Right lobe of liver (tissue), 4 donors: ENCODE measurements at regions not wholly inside any gene's neighbourhood (a gene's known extent, or its start where the extent isn't known, plus 50 kb on each side); places are given as distances from the start of the nearest gene placed in this dataset.

Experiments used
- POLR2A ChIP-seq: fragments of 450-650 bp; IDR thresholded peaks from one replicate; pipeline ENCODE4 v1.6.1; 2017; ENCODE audit warnings: antibody characterized with exemption, mild to moderate bottlenecking
- TF ChIP-seq, protein P1 (sequence below), 4 donors: fragments of 200-600 bp in 3 of 4; fragments of 450-650 bp in 1 of 4; IDR thresholded peaks; one replicate each; pipeline versions ENCODE4 v1.5.1 to v1.8.0; 2016 to 2022; ENCODE audit warnings: antibody characterized with exemption in 4 of 4, mild to moderate bottlenecking in 2 of 4
- donor health status: DM: no; HTN: no; CAD: no.
- donor health status: DM: no; HTN: no; CAD: no.
- donor health status: DM: no; HTN: yes; CAD: no.

DNA sequence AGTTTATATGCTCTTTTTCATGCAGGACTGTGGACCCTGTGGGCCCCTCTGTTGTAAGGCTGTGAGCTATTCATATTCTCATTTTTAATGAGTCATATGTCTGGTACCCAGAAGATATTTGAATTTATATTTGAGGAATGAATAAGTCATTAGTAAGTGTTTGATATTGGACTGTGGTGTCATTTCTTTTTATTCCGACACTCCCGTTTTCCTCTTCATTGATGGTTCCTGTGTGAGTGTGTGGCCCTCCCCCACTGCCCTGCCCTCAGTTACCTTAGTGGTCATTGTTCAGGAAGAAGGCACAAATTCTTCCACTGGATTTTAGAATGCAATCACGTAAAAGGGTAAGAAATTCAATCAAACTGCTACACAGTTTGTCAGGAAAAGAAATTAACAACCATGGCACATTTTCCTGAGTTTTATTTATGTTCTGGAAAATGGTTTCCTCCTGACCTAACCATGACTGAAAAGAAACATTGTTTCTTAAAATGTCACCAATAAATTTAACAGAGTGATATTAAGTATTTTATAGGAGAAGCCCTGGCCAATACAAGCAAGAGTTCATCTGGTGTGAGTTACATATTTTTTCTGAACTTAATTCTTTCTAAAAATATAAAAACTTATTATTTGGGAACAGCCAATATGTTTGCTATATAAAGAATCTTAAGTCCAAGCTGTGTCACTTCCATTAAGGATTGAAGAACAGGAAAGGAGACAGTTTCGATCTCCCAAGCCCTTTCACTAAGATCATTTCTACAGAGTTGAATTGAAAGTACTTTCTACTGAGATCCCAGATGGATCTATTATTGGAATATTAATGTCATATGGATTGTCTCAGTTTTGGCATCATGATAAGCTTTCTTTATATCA lies 370.5 kb upstream of the ANXA10 start:
- TF ChIP-seq, protein P1, sequence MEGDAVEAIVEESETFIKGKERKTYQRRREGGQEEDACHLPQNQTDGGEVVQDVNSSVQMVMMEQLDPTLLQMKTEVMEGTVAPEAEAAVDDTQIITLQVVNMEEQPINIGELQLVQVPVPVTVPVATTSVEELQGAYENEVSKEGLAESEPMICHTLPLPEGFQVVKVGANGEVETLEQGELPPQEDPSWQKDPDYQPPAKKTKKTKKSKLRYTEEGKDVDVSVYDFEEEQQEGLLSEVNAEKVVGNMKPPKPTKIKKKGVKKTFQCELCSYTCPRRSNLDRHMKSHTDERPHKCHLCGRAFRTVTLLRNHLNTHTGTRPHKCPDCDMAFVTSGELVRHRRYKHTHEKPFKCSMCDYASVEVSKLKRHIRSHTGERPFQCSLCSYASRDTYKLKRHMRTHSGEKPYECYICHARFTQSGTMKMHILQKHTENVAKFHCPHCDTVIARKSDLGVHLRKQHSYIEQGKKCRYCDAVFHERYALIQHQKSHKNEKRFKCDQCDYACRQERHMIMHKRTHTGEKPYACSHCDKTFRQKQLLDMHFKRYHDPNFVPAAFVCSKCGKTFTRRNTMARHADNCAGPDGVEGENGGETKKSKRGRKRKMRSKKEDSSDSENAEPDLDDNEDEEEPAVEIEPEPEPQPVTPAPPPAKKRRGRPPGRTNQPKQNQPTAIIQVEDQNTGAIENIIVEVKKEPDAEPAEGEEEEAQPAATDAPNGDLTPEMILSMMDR (IDR thresholded peaks at IDR 0.05): no peak
- no peak for TF ChIP-seq POLR2A
